Osteoblast (primary cell): ENCODE measurements at regions not wholly inside any gene's neighbourhood (a gene's known extent, or its start where the extent isn't known, plus 50 kb on each side); places are given as distances from the start of the nearest gene placed in this dataset.
A peak's percentile ranks its signal among the peaks of the same experiment; 100 is the strongest.

Source experiments
- DNase-seq: peaks from one replicate; pipeline ENCODE4 v3.0.0; 2011; ENCODE audit warnings: low spot score, mixed read lengths; ENCODE audit not compliant: insufficient read length; ENCODE audit errors: missing footprints
- H2AFZ ChIP-seq: 2 replicates; pipeline ENCODE4 v1.6.0; 2011; ENCODE audit warnings: mild to moderate bottlenecking, low read length
- H3K27ac ChIP-seq: 2 replicates; pipeline ENCODE4 v1.5.1; 2011; ENCODE audit warnings: mild to moderate bottlenecking, low read depth, low read length, moderate library complexity
- H3K27me3 ChIP-seq: 2 replicates; pipeline ENCODE4 v1.6.0; 2012; ENCODE audit warnings: mild to moderate bottlenecking, control low read depth, inconsistent platforms, low read length, moderate library complexity; ENCODE audit not compliant: insufficient read depth
- H3K36me3 ChIP-seq: 2 replicates; pipeline ENCODE4 v1.5.1; 2011; ENCODE audit warnings: mild to moderate bottlenecking, low read length, control low read depth, moderate library complexity; ENCODE audit not compliant: insufficient read depth
- H3K4me1 ChIP-seq: 2 replicates; pipeline ENCODE4 v1.5.1; 2011; ENCODE audit warnings: mild to moderate bottlenecking, low read length, control low read depth, moderate library complexity; ENCODE audit not compliant: insufficient read depth
- H3K4me2 ChIP-seq: 2 replicates; pipeline ENCODE4 v1.6.0; 2011; ENCODE audit warnings: mild to moderate bottlenecking, low read length; ENCODE audit not compliant: insufficient read depth
- H3K4me3 ChIP-seq: fragments of 200-600 bp; sonication (generic); 3 replicates; pipeline ENCODE4 v1.5.1; 2012; ENCODE audit warnings: mild to moderate bottlenecking, low read length, inconsistent platforms; ENCODE audit not compliant: insufficient read depth
- H3K79me2 ChIP-seq: 2 replicates; pipeline ENCODE4 v1.6.0; 2012; ENCODE audit warnings: mild to moderate bottlenecking, low read length, control low read depth, inconsistent platforms; ENCODE audit not compliant: insufficient read depth
- H3K9me3 ChIP-seq: 2 replicates; pipeline ENCODE4 v1.5.1; 2011; ENCODE audit warnings: low read depth, low read length, control low read depth
- H4K20me1 ChIP-seq: 2 replicates; pipeline ENCODE4 v1.6.0; 2012; ENCODE audit warnings: mild to moderate bottlenecking, low read length, control low read depth; ENCODE audit not compliant: insufficient read depth
- CTCF ChIP-seq: IDR thresholded peaks from 2 replicates; pipeline ENCODE4 v1.5.1; 2011; ENCODE audit warnings: mild to moderate bottlenecking, low read depth, low read length, moderate library complexity; ENCODE audit errors: extremely low read depth

DNA sequence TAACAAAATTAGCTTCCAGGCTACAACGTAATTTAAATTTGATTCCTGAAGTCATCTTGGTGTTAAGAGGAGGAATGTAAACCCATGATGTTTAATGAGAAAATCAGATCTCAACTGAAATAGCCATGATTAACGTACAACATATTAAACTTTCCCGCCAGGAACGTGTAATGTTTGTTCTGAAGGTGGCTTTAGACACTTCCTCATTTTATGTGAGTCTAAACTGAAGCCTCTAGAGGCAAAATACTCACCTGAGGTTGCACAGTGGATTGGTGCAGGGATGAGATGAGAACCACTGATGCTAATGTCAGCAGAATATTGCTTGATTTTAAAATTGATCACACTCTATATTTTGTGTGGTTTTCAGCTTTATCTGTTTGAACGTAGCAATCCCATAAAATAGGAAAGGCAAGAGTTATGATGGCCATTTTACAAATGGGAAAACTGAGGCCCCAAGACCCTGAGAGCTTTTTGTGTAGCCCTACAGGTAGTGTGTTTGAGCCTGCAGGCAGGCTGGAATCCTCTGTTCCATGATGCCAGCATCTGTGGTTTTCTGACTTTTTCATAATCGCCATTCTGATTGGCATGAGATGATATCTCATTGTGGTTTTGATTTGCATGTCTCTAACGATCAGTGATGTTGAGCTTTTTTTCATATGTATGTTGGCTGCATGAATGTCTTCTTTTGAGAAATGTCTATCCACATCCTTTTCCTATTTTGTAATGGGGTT, 243.7 kb upstream of the BMPER start:
- no peaks in the 10 kb centered on the region for H3K36me3 ChIP-seq
- H3K27me3 ChIP-seq: no peaks in the 10 kb centered on the region
- DNase-seq: no peak
- no peak overlapping the region for H3K4me2 ChIP-seq
- H4K20me1 ChIP-seq: no peaks in the 10 kb centered on the region
- TF ChIP-seq CTCF: no peak
- H3K27ac ChIP-seq: no peak overlapping the region
- H3K4me1 ChIP-seq: peaks cover 1% of the 10 kb centered on the region
- H3K4me3 ChIP-seq: no peak overlapping the region
- no peaks in the 10 kb centered on the region for H3K79me2 ChIP-seq
- no peak overlapping the region for H2AFZ ChIP-seq
- no peaks in the 10 kb centered on the region for H3K9me3 ChIP-seq

- H4K20me1 ChIP-seq: no peaks in the 10 kb centered on the region
- peaks cover 24% of the 10 kb centered on the region for H3K4me1 ChIP-seq
- H3K27ac ChIP-seq: no peak overlapping the region
- H3K9me3 ChIP-seq: no peaks in the 10 kb centered on the region
- TF ChIP-seq CTCF: no peak
- H3K4me3 ChIP-seq: no peak overlapping the region
- H3K79me2 ChIP-seq: no peaks in the 10 kb centered on the region
- H3K36me3 ChIP-seq: no peaks in the 10 kb centered on the region
- no peak overlapping the region for H3K4me2 ChIP-seq
- no peak for DNase-seq
- no peak overlapping the region for H2AFZ ChIP-seq
- no peaks in the 10 kb centered on the region for H3K27me3 ChIP-seq
Measured at GRCh38 chr7:33666531-33666930, 238.8 kb upstream of the BMPER start.

GRCh38 chr7:33667196-33667595, 238.1 kb upstream of the BMPER start:
- Histone ChIP-seq H3K4me2 (no peak overlapping the region), H3K9me3 (no peaks in the 10 kb centered on the region), H3K79me2 (no peaks in the 10 kb centered on the region), H3K4me1 (peaks cover 24% of the 10 kb centered on the region), H3K36me3 (no peaks in the 10 kb centered on the region), H3K27me3 (no peaks in the 10 kb centered on the region), H3K27ac (no peak overlapping the region), H4K20me1 (no peaks in the 10 kb centered on the region), H3K4me3 (no peak overlapping the region), H2AFZ (no peak overlapping the region)
- no peak for TF ChIP-seq CTCF
- DNase-seq: no peak

- H3K4me1 ChIP-seq: peaks cover 24% of the 10 kb centered on the region
- peak overlapping the region; percentile 24 for H3K4me3 ChIP-seq
- no peak for DNase-seq
- H2AFZ ChIP-seq: peak overlapping the region; percentile 55
- H3K27me3 ChIP-seq: no peaks in the 10 kb centered on the region
- TF ChIP-seq CTCF: no peak
- H3K36me3 ChIP-seq: no peaks in the 10 kb centered on the region
- no peaks in the 10 kb centered on the region for H3K9me3 ChIP-seq
- H3K4me2 ChIP-seq: peak overlapping the region; percentile 69
- H3K79me2 ChIP-seq: no peaks in the 10 kb centered on the region
- no peaks in the 10 kb centered on the region for H4K20me1 ChIP-seq
- H3K27ac ChIP-seq: peak overlapping the region; percentile 56
Measured at GRCh38 chr7:33669251-33669670, 236.1 kb upstream of the BMPER start.
